Common myeloid progenitor, CD34-positive (primary cell): ENCODE measurements at regions not wholly inside any gene's neighbourhood (a gene's known extent, or its start where the extent isn't known, plus 50 kb on each side); places are given as distances from the start of the nearest gene placed in this dataset.

Experiments used
- CTCF ChIA-PET: fragments of 350-600 bp; sonication (Branson Sonifier 250); formaldehyde crosslinking; loops from one replicate; lab custom pipeline; 2021; ENCODE audit warnings: antibody characterized with exemption; lab: Charles Lee
- POLR2A ChIA-PET: fragments of 350-600 bp; sonication (Branson Sonifier 250); formaldehyde crosslinking; loops from one replicate; lab custom pipeline; 2021; ENCODE audit warnings: antibody characterized with exemption; lab: Charles Lee
- DNase-seq, 3 donors: peaks; one replicate each; pipeline versions ENCODE4 v3.0.0 to v3.0.0-alpha.2; 2013
- H3K27ac ChIP-seq, 2 experiments: 1 replicate in 1 of 2; 2 replicates in 1 of 2; pipeline ENCODE4 v1.7.0; 2013; ENCODE audit warnings: inconsistent platforms in 2 of 2, low read length in 2 of 2, mild to moderate bottlenecking in 2 of 2, low read depth in 1 of 2, moderate library complexity in 1 of 2; ENCODE audit not compliant: severe bottlenecking in 2 of 2, insufficient read depth in 1 of 2, poor library complexity in 1 of 2
- H3K27me3 ChIP-seq, 5 experiments: replicated peaks in 2 of 5; 1 replicate in 3 of 5; 2 replicates in 2 of 5; pipeline versions ENCODE4 v1.6.1 to v1.7.0; 2013; ENCODE audit warnings: low read length in 4 of 5, mild to moderate bottlenecking in 2 of 5, moderate library complexity in 2 of 5, inconsistent platforms in 1 of 5; ENCODE audit not compliant: insufficient read depth in 5 of 5, control insufficient read depth in 4 of 5
- H3K36me3 ChIP-seq, 4 experiments: 1 replicate in 2 of 4; 2 replicates in 2 of 4; pipeline versions ENCODE4 v1.6.1 to v1.7.0; 2013; ENCODE audit warnings: low read length in 3 of 4, control low read depth in 1 of 4, mild to moderate bottlenecking in 1 of 4; ENCODE audit not compliant: control insufficient read depth in 4 of 4, insufficient read depth in 4 of 4
- H3K4me1 ChIP-seq, 4 experiments: 1 replicate in 3 of 4; 2 replicates in 1 of 4; pipeline versions ENCODE4 v1.6.1 to v1.7.1; 2013; ENCODE audit warnings: low read length in 3 of 4, mild to moderate bottlenecking in 3 of 4, control low read depth in 1 of 4, inconsistent platforms in 1 of 4, moderate library complexity in 1 of 4; ENCODE audit not compliant: control insufficient read depth in 4 of 4, insufficient read depth in 4 of 4; ENCODE audit errors: control extremely low read depth in 1 of 4
- H3K4me3 ChIP-seq, 7 experiments: 1 replicate in 4 of 7; 2 replicates in 3 of 7; pipeline versions ENCODE4 v1.5.1 to v1.7.0; 2013; ENCODE audit warnings: mild to moderate bottlenecking in 7 of 7, low read length in 6 of 7, moderate library complexity in 6 of 7, inconsistent platforms in 2 of 7, low read depth in 2 of 7, control low read depth in 1 of 7; ENCODE audit not compliant: insufficient read depth in 4 of 7, control insufficient read depth in 1 of 7; ENCODE audit errors: extremely low read depth in 1 of 7
- H3K9me3 ChIP-seq, 5 experiments: 1 replicate in 4 of 5; 2 replicates in 1 of 5; pipeline versions ENCODE4 v1.6.1 to v1.7.1; 2013; ENCODE audit warnings: low read length in 4 of 5, mild to moderate bottlenecking in 2 of 5, inconsistent platforms in 1 of 5, low read depth in 1 of 5, moderate library complexity in 1 of 5; ENCODE audit not compliant: control insufficient read depth in 4 of 5, insufficient read depth in 2 of 5; ENCODE audit errors: control extremely low read depth in 1 of 5
- WGBS: methylation state at CpG from one replicate; pipeline ENCODE4 v1.1.5; 2013; ENCODE audit not compliant: insufficient coverage; 5-methylcytosine and 5-hydroxymethylcytosine counted together

GRCh38 chr7:70925411-70926115 is 206.4 kb upstream of the GALNT17 start:
- WGBS = 87% methylated on average over 3 of the region's 5 CpGs
- H3K4me1 ChIP-seq = no peaks in the 10 kb centered on the region
- peaks cover 0 to 1% (median 0%) of the 10 kb centered on the region in 5 experiments for H3K9me3 ChIP-seq
- no peak overlapping the region for H3K27ac ChIP-seq
- DNase-seq = no peak
- ChIA-PET CTCF (no interaction called here), POLR2A (no interaction called here)
- peaks cover 0 to 4% (median 0%) of the 10 kb centered on the region in 5 experiments for H3K27me3 ChIP-seq
- H3K36me3 ChIP-seq = no peaks in the 10 kb centered on the region
- no peak overlapping the region for H3K4me3 ChIP-seq

DNA sequence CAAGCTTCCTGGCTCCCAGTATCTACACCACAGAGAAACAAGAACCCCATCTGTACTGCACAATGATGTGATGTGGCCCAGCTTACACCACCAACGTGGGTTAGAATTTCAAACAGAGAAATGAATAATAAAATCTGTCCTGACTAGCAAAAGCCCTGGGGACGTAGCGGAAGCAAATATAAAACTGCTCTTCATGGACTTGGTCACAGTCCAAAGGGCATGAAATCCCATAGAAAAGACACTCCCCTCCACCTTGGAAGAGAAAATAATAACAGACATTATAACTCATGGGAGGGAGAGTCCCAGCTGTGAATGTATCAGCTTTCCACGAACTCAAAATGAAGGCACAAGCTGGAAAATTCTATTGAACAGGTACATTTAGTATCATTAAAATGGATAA is 205.3 kb upstream of the GALNT17 start:
- H3K4me3 ChIP-seq = no peak overlapping the region
- POLR2A ChIA-PET = no interaction called here
- no peaks in the 10 kb centered on the region for H3K4me1 ChIP-seq
- CTCF ChIA-PET = no interaction called here
- no CpG with 5 or more reads among the region's 4 CpGs for WGBS
- no peaks in the 10 kb centered on the region for H3K36me3 ChIP-seq
- H3K9me3 ChIP-seq = peaks cover 0 to 1% (median 0%) of the 10 kb centered on the region in 5 experiments
- peaks cover 0 to 4% (median 0%) of the 10 kb centered on the region in 5 experiments for H3K27me3 ChIP-seq
- no peak overlapping the region for H3K27ac ChIP-seq
- DNase-seq = no peak

DNA sequence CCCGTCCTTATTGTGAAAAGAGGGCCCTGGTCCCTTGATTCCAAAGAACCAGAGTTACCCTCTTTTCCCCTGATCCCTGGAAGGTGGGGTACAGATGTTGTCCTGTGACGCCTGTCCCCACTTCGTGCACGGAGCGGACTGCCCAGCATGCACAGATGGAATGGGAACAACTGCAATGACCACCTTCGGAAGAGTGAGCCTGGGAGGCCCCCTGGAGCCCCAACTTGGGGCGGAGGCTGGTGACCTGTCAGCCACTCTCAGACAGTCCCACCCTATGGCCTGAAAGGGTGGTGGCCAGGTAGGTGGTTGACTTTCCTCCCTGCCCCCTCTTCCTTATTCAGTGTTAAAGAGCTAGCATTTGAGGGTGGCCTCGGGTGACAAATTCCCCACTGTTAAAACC is 196.6 kb upstream of the GALNT17 start:
- Histone ChIP-seq H3K27ac (no peak overlapping the region), H3K4me1 (no peaks in the 10 kb centered on the region), H3K4me3 (no peak overlapping the region), H3K27me3 (no peaks in the 10 kb centered on the region), H3K36me3 (no peaks in the 10 kb centered on the region), H3K9me3 (peaks cover 0 to under 1% (median 0%) of the 10 kb centered on the region in 5 experiments)
- DNase-seq = no peak
- ChIA-PET CTCF (interaction anchor here (0.6 kb wide), 1 partner anchor 81 kb away, joined by 3 read pairs; no protein-coding TSS in a partner anchor), POLR2A (no interaction called here)
- 91% methylated on average over 8 of the region's 8 CpGs for WGBS

- Histone ChIP-seq H3K9me3 (peaks cover 0 to 2% (median 0%) of the 10 kb centered on the region in 5 experiments), H3K27me3 (no peaks in the 10 kb centered on the region), H3K4me3 (no peak overlapping the region), H3K36me3 (no peaks in the 10 kb centered on the region), H3K27ac (no peak overlapping the region), H3K4me1 (no peaks in the 10 kb centered on the region)
- ChIA-PET POLR2A (no interaction called here), CTCF (interaction anchor here (0.6 kb wide), 1 partner anchor 82 kb away, joined by 3 read pairs; no protein-coding TSS in a partner anchor)
- DNase-seq = no peak
- WGBS = 77% methylated on average over 10 of the region's 11 CpGs
These were observed 196.1 kb upstream of the GALNT17 start for GRCh38 chr7:70935854-70936253.

GRCh38 chr7:70937424-70937823 is 194.5 kb upstream of the GALNT17 start:
- Histone ChIP-seq H3K4me3 (no peak overlapping the region), H3K27ac (no peak overlapping the region), H3K27me3 (no peaks in the 10 kb centered on the region), H3K36me3 (no peaks in the 10 kb centered on the region), H3K9me3 (peaks cover 0 to 2% (median 0%) of the 10 kb centered on the region in 5 experiments), H3K4me1 (no peaks in the 10 kb centered on the region)
- ChIA-PET POLR2A (no interaction called here), CTCF (no interaction called here)
- DNase-seq = no peak
- WGBS = 100% methylated on average over 2 of the region's 2 CpGs

GRCh38 chr7:70940597-70940996 is 191.3 kb upstream of the GALNT17 start:
- 94% methylated on average over 2 of the region's 2 CpGs for WGBS
- ChIA-PET CTCF (no interaction called here), POLR2A (no interaction called here)
- H3K27me3 ChIP-seq = no peaks in the 10 kb centered on the region
- no peak overlapping the region for H3K4me3 ChIP-seq
- no peak for DNase-seq
- H3K36me3 ChIP-seq = no peaks in the 10 kb centered on the region
- H3K27ac ChIP-seq = no peak overlapping the region
- H3K9me3 ChIP-seq = peaks cover 0 to 2% (median 0%) of the 10 kb centered on the region in 5 experiments
- H3K4me1 ChIP-seq = no peaks in the 10 kb centered on the region

- Histone ChIP-seq H3K9me3 (peaks cover 0 to 2% (median 0%) of the 10 kb centered on the region in 5 experiments), H3K27me3 (no peaks in the 10 kb centered on the region), H3K27ac (no peak overlapping the region), H3K36me3 (no peaks in the 10 kb centered on the region), H3K4me1 (no peaks in the 10 kb centered on the region), H3K4me3 (no peak overlapping the region)
- ChIA-PET CTCF (no interaction called here), POLR2A (no interaction called here)
- WGBS = 94% methylated on average over 3 of the region's 7 CpGs
- no peak for DNase-seq
These were observed 189.2 kb upstream of the GALNT17 start for GRCh38 chr7:70942791-70943190.
